ENCODE measurements at regions not wholly inside any gene's neighbourhood (a gene's known extent, or its start where the extent isn't known, plus 50 kb on each side); places are given as distances from the start of the nearest gene placed in this dataset.

- intact Hi-C loops (cut with DNase I): no loop called here
- Histone ChIP-seq H3K9me3 (ENCODE audit: control insufficient read depth, low read length) (no peaks in the 10 kb centered on the region), H3K27ac (ENCODE audit: low read length) (no peak overlapping the region), H3K27me3 (ENCODE audit: control insufficient read depth, insufficient read depth) (no peaks in the 10 kb centered on the region), H3K4me3 (ENCODE audit: low read length) (no peak overlapping the region), H3K4me1 (ENCODE audit: control insufficient read depth, insufficient read depth, low read length) (no peaks in the 10 kb centered on the region)
- DNase-seq (no peak), ATAC-seq (no peak)
- WGBS: 77% methylated on average over 3 of the region's 3 CpGs
Measured at GRCh38 chr13:53612200-53612599, 583.6 kb downstream of the OLFM4 start.

GRCh38 chr13:53622456-53622855 lies 593.8 kb downstream of the OLFM4 start:
- intact Hi-C loops (cut with DNase I): no loop called here
- Histone ChIP-seq H3K4me3 (ENCODE audit: low read length) (no peak overlapping the region), H3K27ac (ENCODE audit: low read length) (no peak overlapping the region), H3K4me1 (ENCODE audit: control insufficient read depth, insufficient read depth, low read length) (no peaks in the 10 kb centered on the region), H3K27me3 (ENCODE audit: control insufficient read depth, insufficient read depth) (no peaks in the 10 kb centered on the region), H3K9me3 (ENCODE audit: control insufficient read depth, low read length) (no peaks in the 10 kb centered on the region)
- 19% methylated on average over 2 of the region's 2 CpGs for WGBS
- ATAC-seq (no peak), DNase-seq (no peak)

- ATAC-seq (no peak), DNase-seq (no peak)
- WGBS: 74% methylated on average over 2 of the region's 2 CpGs
- Histone ChIP-seq H3K27ac (ENCODE audit: low read length) (no peak overlapping the region), H3K4me3 (ENCODE audit: low read length) (no peak overlapping the region), H3K27me3 (ENCODE audit: control insufficient read depth, insufficient read depth) (no peaks in the 10 kb centered on the region), H3K4me1 (ENCODE audit: control insufficient read depth, insufficient read depth, low read length) (no peaks in the 10 kb centered on the region), H3K9me3 (ENCODE audit: control insufficient read depth, low read length) (no peaks in the 10 kb centered on the region)
- intact Hi-C loops (cut with DNase I): no loop called here
Measured at GRCh38 chr13:53623146-53623545, 594.5 kb downstream of the OLFM4 start.

GRCh38 chr13:53631511-53631910 lies 602.9 kb downstream of the OLFM4 start:
- DNase-seq (no peak), ATAC-seq (no peak)
- WGBS: 69% methylated on average over 2 of the region's 2 CpGs
- Histone ChIP-seq H3K27me3 (ENCODE audit: control insufficient read depth, insufficient read depth) (no peaks in the 10 kb centered on the region), H3K9me3 (ENCODE audit: control insufficient read depth, low read length) (no peaks in the 10 kb centered on the region), H3K27ac (ENCODE audit: low read length) (no peak overlapping the region), H3K4me3 (ENCODE audit: low read length) (no peak overlapping the region), H3K4me1 (ENCODE audit: control insufficient read depth, insufficient read depth, low read length) (no peaks in the 10 kb centered on the region)
- intact Hi-C loops (cut with DNase I): no loop called here

DNA sequence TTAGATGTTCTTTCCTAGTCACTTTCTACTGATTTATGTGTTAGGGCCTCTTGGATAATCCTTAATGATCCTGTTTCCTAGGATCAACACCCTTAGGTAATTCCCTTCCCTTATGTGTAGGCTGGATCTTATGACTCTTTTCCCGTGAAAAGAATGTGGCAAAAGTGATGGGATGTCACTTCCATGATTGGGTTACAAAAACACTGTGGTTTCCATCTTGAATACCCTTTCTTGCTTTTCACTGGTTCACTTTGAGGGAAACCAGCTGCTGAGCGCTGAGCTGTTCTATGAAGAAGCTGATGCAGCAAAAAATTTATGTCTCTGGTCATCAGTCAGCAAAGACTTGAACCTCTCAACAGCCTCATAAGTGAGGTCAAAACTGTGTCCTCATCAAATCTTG lies 609.4 kb downstream of the OLFM4 start:
- ATAC-seq (no peak), DNase-seq (no peak)
- 67% methylated on average over 2 of the region's 2 CpGs for WGBS
- no peaks in the 10 kb centered on the region for H3K4me1 ChIP-seq (ENCODE audit: control insufficient read depth, insufficient read depth, low read length)
- no peak overlapping the region for H3K4me3 ChIP-seq (ENCODE audit: low read length)
- intact Hi-C loops (cut with DNase I): no loop called here
- no peak overlapping the region for H3K27ac ChIP-seq (ENCODE audit: low read length)
- no peaks in the 10 kb centered on the region for H3K27me3 ChIP-seq (ENCODE audit: control insufficient read depth, insufficient read depth)
- no peaks in the 10 kb centered on the region for H3K9me3 ChIP-seq (ENCODE audit: control insufficient read depth, low read length)

DNA sequence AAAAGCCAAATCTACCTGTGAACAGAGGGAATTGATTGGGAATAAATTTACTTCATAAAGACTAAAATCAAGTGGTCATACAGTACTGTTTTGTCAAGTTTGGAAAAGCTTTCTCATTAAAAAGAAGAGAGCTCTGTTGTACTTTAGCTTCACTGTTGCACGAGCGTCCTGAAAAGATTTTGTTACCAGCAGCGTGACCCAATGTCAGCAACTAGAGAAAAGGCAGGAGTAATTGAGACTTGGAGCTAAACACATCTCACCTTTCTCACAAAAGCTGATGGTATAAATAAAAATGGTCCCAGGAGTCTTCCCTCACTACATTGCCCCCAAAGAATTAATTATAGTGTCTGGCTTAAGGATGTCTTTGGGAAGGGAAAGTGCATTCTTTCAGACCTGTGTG lies 613.7 kb downstream of the OLFM4 start:
- Histone ChIP-seq H3K9me3 (ENCODE audit: control insufficient read depth, low read length) (no peaks in the 10 kb centered on the region), H3K27ac (ENCODE audit: low read length) (no peak overlapping the region), H3K27me3 (ENCODE audit: control insufficient read depth, insufficient read depth) (no peaks in the 10 kb centered on the region), H3K4me3 (ENCODE audit: low read length) (no peak overlapping the region), H3K4me1 (ENCODE audit: control insufficient read depth, insufficient read depth, low read length) (no peaks in the 10 kb centered on the region)
- no peak for ATAC-seq
- 72% methylated on average over 3 of the region's 3 CpGs for WGBS
- intact Hi-C loops (cut with DNase I): no loop called here
- no peak for DNase-seq

DNA sequence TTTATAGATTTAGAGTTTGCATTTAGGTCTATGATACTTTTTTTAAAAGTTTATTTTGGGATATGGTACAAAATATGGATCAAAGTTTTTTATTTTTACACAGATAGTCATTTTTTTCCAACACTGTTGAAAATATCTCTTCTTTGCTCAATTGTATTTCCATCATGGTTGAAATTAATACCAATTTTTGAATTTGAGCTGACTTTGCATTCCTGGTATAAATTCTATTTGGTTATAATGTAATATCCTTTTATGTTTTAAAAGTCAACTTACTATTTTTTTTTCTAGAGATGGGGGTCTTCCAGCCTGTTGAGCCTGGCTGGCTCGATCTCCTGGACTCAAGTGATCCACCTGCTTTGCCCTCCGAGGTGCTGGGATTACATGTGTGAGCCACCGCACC lies 620.1 kb downstream of the OLFM4 start:
- no peak for DNase-seq
- ATAC-seq: no peak
- H3K27ac ChIP-seq (ENCODE audit: low read length): no peak overlapping the region
- H3K27me3 ChIP-seq (ENCODE audit: control insufficient read depth, insufficient read depth): no peaks in the 10 kb centered on the region
- intact Hi-C loops (cut with DNase I): no loop called here
- 83% methylated on average over 3 of the region's 3 CpGs for WGBS
- H3K9me3 ChIP-seq (ENCODE audit: control insufficient read depth, low read length): no peaks in the 10 kb centered on the region
- no peak overlapping the region for H3K4me3 ChIP-seq (ENCODE audit: low read length)
- H3K4me1 ChIP-seq (ENCODE audit: control insufficient read depth, insufficient read depth, low read length): no peaks in the 10 kb centered on the region

DNA sequence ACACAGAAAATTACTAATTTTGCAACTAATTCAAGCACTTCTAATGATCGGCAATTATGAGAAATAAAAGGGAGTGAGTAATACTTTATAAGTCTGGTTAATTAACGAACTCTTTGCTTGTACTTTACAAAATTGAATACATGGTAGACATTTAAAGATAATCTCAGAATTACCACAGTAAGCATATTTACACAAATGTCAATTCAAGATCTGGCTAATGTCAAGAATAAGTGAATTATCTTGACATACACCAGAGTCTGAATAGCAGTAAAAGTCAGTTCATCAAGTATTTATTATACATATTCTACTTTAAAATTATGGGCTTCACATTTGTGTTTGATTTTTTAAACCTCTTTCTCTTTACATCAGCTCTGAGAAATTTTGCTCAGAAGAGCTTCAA lies 643.4 kb downstream of the OLFM4 start:
- Histone ChIP-seq H3K4me1 (ENCODE audit: control insufficient read depth, insufficient read depth, low read length) (no peaks in the 10 kb centered on the region), H3K4me3 (ENCODE audit: low read length) (no peak overlapping the region), H3K9me3 (ENCODE audit: control insufficient read depth, low read length) (no peaks in the 10 kb centered on the region), H3K27ac (ENCODE audit: low read length) (no peak overlapping the region), H3K27me3 (ENCODE audit: control insufficient read depth, insufficient read depth) (no peaks in the 10 kb centered on the region)
- DNase-seq: no peak
- intact Hi-C loops (cut with DNase I): no loop called here
- no peak for ATAC-seq
- WGBS: 59% methylated on average over 2 of the region's 2 CpGs

DNA sequence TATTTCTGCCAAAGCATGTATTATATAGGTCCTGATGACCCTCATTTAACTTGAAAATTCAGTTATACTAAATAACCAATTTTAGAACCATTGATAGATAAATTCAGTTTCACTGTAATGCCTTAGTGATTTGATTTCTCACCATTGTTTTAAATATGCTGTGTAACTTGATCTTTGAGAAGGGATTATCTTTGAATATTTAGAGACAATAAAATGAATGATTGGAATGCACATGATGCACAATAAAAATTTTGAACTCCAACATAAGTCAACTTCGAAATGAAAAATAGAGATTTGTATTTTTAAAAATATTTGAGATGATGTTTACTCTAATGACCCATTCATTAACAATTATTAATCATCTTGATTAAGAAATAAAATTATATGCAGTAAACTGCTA lies 654.5 kb downstream of the OLFM4 start:
- intact Hi-C loops (cut with DNase I): no loop called here
- ATAC-seq: no peak
- 62% methylated on average over 1 of the region's 1 CpG for WGBS
- no peaks in the 10 kb centered on the region for H3K4me1 ChIP-seq (ENCODE audit: control insufficient read depth, insufficient read depth, low read length)
- no peak overlapping the region for H3K4me3 ChIP-seq (ENCODE audit: low read length)
- DNase-seq: no peak
- H3K27ac ChIP-seq (ENCODE audit: low read length): no peak overlapping the region
- no peaks in the 10 kb centered on the region for H3K27me3 ChIP-seq (ENCODE audit: control insufficient read depth, insufficient read depth)
- H3K9me3 ChIP-seq (ENCODE audit: control insufficient read depth, low read length): no peaks in the 10 kb centered on the region

DNA sequence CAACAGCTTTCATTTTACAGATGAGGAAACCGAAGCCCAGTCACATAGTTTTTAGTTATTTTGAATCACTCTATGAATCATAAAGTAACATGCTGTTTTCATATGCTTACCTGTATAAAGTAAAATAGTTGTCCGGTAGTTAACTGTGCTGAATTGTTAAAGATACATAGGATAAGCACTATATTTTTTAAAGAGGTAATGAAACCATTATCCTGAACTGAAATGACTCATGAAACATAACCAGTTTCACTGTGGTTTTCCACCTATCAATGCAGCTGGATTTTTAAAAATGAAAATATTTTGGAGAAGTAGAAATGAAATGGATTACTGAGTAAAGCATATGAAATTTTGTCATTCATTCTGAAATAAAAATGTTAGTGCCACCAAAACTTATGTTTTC lies 655.0 kb downstream of the OLFM4 start:
- 87% methylated on average over 2 of the region's 2 CpGs for WGBS
- Histone ChIP-seq H3K4me3 (ENCODE audit: low read length) (no peak overlapping the region), H3K27ac (ENCODE audit: low read length) (no peak overlapping the region), H3K9me3 (ENCODE audit: control insufficient read depth, low read length) (no peaks in the 10 kb centered on the region), H3K4me1 (ENCODE audit: control insufficient read depth, insufficient read depth, low read length) (no peaks in the 10 kb centered on the region), H3K27me3 (ENCODE audit: control insufficient read depth, insufficient read depth) (no peaks in the 10 kb centered on the region)
- intact Hi-C loops (cut with DNase I): no loop called here
- DNase-seq (no peak), ATAC-seq (no peak)

DNA sequence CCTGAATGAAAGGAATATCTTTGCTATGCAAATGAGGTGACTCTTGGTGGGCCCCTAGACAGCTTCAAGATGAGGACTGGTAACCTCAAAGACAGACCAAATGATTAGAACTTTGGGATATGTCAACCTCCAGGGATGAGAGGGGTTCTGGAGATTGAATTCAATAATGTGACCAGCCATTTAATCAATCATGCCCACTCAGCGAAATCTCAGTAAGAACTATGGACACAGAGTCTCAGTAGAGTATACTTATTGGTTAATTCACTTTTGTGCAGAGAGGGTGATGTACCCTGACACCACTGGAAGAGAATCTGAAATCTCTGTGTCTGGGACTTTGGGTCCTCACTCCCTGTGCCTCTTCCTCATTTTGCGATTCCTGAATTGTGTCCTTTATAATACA lies 662.8 kb downstream of the OLFM4 start:
- Histone ChIP-seq H3K27ac (ENCODE audit: low read length) (no peak overlapping the region), H3K9me3 (ENCODE audit: control insufficient read depth, low read length) (no peaks in the 10 kb centered on the region), H3K4me1 (ENCODE audit: control insufficient read depth, insufficient read depth, low read length) (no peaks in the 10 kb centered on the region), H3K27me3 (ENCODE audit: control insufficient read depth, insufficient read depth) (no peaks in the 10 kb centered on the region), H3K4me3 (ENCODE audit: low read length) (no peak overlapping the region)
- 85% methylated on average over 2 of the region's 2 CpGs for WGBS
- no peak for DNase-seq
- ATAC-seq: no peak
- intact Hi-C loops (cut with DNase I): no loop called here

- ATAC-seq (no peak), DNase-seq (no peak)
- no peak overlapping the region for H3K27ac ChIP-seq (ENCODE audit: low read length)
- WGBS: 31% methylated on average over 2 of the region's 2 CpGs
- no peaks in the 10 kb centered on the region for H3K4me1 ChIP-seq (ENCODE audit: control insufficient read depth, insufficient read depth, low read length)
- no peak overlapping the region for H3K4me3 ChIP-seq (ENCODE audit: low read length)
- intact Hi-C loops (cut with DNase I): no loop called here
- H3K27me3 ChIP-seq (ENCODE audit: control insufficient read depth, insufficient read depth): no peaks in the 10 kb centered on the region
- H3K9me3 ChIP-seq (ENCODE audit: control insufficient read depth, low read length): no peaks in the 10 kb centered on the region
Measured at GRCh38 chr13:53694814-53695532, 666.4 kb downstream of the OLFM4 start.
